ENCODE measurements at regions not wholly inside any gene's neighbourhood (a gene's known extent, or its start where the extent isn't known, plus 50 kb on each side); places are given as distances from the start of the nearest gene placed in this dataset.

GRCh38 chr16:6153901-6154300, 1056.3 kb upstream of the EEF2KMT start:
- Histone ChIP-seq H3K9me3 (no peaks in the 10 kb centered on the region), H3K4me1 (no peaks in the 10 kb centered on the region), H3K27ac (no peak overlapping the region), H3K36me3 (no peaks in the 10 kb centered on the region), H3K4me3 (no peak overlapping the region), H3K27me3 (no peaks in the 10 kb centered on the region)
- 90 to 94% methylated on average over 4 to 5 of the region's 5 CpGs for WGBS, 2 donors (ENCODE audit: low coverage in 1 of 2)
- no peak for DNase-seq
- in situ Hi-C loops (cut with MboI; ENCODE audit: low pct_ligation_motif_present in 1 of 4, low pct_unique_long_range_greater_than_20kb in 1 of 4, low sequenced_read_pairs in 3 of 4) (no loop called here), intact Hi-C loops (cut with DNase I; ENCODE audit: low total_unique reads) (no loop called here)
- TF ChIP-seq EP300 (IDR thresholded peaks at IDR 0.05; ENCODE audit: low read depth) = no peak
- TF ChIP-seq POLR2AphosphoS5 (IDR thresholded peaks at IDR 0.05) = no peak
- TF ChIP-seq POLR2A (IDR thresholded peaks at IDR 0.05) = no peak
- no peak for TF ChIP-seq CTCF (IDR thresholded peaks at IDR 0.05)

GRCh38 chr16:6149031-6149430, 1051.4 kb upstream of the EEF2KMT start:
- intact Hi-C loops (cut with DNase I; ENCODE audit: low total_unique reads) = no loop called here
- DNase-seq = no peak
- no peak overlapping the region for H3K27ac ChIP-seq
- WGBS, 2 donors (ENCODE audit: low coverage in 1 of 2) = 85 to 89% methylated on average over 5 to 10 of the region's 10 CpGs
- no peak for TF ChIP-seq POLR2AphosphoS5 (IDR thresholded peaks at IDR 0.05)
- TF ChIP-seq POLR2A (IDR thresholded peaks at IDR 0.05) = no peak
- TF ChIP-seq CTCF (IDR thresholded peaks at IDR 0.05) = no peak
- no peak for TF ChIP-seq EP300 (IDR thresholded peaks at IDR 0.05; ENCODE audit: low read depth)
- no peak overlapping the region for H3K4me3 ChIP-seq
- no peaks in the 10 kb centered on the region for H3K36me3 ChIP-seq
- in situ Hi-C loops (cut with MboI; ENCODE audit: low pct_ligation_motif_present in 1 of 4, low pct_unique_long_range_greater_than_20kb in 1 of 4, low sequenced_read_pairs in 3 of 4) = no loop called here
- H3K27me3 ChIP-seq = no peaks in the 10 kb centered on the region
- H3K9me3 ChIP-seq = no peaks in the 10 kb centered on the region
- H3K4me1 ChIP-seq = no peaks in the 10 kb centered on the region

GRCh38 chr16:6148361-6148760, 1050.8 kb upstream of the EEF2KMT start:
- intact Hi-C loops (cut with DNase I; ENCODE audit: low total_unique reads) (no loop called here), in situ Hi-C loops (cut with MboI; ENCODE audit: low pct_ligation_motif_present in 1 of 4, low pct_unique_long_range_greater_than_20kb in 1 of 4, low sequenced_read_pairs in 3 of 4) (no loop called here)
- no peak overlapping the region for H3K27ac ChIP-seq

GRCh38 chr16:6146874-6147425, 1049.4 kb upstream of the EEF2KMT start:
- H3K9me3 ChIP-seq = no peaks in the 10 kb centered on the region
- H3K27ac ChIP-seq = no peak overlapping the region
- H3K4me3 ChIP-seq = no peak overlapping the region
- WGBS, 2 donors (ENCODE audit: low coverage in 1 of 2) = 67 to 74% methylated on average over 8 to 9 of the region's 9 CpGs
- intact Hi-C loops (cut with DNase I; ENCODE audit: low total_unique reads) (no loop called here), in situ Hi-C loops (cut with MboI; ENCODE audit: low pct_ligation_motif_present in 1 of 4, low pct_unique_long_range_greater_than_20kb in 1 of 4, low sequenced_read_pairs in 3 of 4) (no loop called here)
- TF ChIP-seq CTCF (IDR thresholded peaks at IDR 0.05) (no peak), POLR2AphosphoS5 (IDR thresholded peaks at IDR 0.05) (no peak), POLR2A (IDR thresholded peaks at IDR 0.05) (no peak), EP300 (IDR thresholded peaks at IDR 0.05; ENCODE audit: low read depth) (no peak)
- no peaks in the 10 kb centered on the region for H3K36me3 ChIP-seq
- DNase-seq = no peak
- H3K4me1 ChIP-seq = no peaks in the 10 kb centered on the region
- no peaks in the 10 kb centered on the region for H3K27me3 ChIP-seq

More at GRCh38 chr16:6148361-6148760, 1050.8 kb upstream of the EEF2KMT start:
- no peaks in the 10 kb centered on the region for H3K4me1 ChIP-seq
- no peak for DNase-seq
- H3K9me3 ChIP-seq = no peaks in the 10 kb centered on the region
- no peak overlapping the region for H3K4me3 ChIP-seq
- TF ChIP-seq EP300 (IDR thresholded peaks at IDR 0.05; ENCODE audit: low read depth) = no peak
- no peak for TF ChIP-seq POLR2A (IDR thresholded peaks at IDR 0.05)
- TF ChIP-seq CTCF (IDR thresholded peaks at IDR 0.05) = no peak
- TF ChIP-seq POLR2AphosphoS5 (IDR thresholded peaks at IDR 0.05) = no peak
- H3K27me3 ChIP-seq = no peaks in the 10 kb centered on the region
- WGBS, 2 donors (ENCODE audit: low coverage in 1 of 2) = 71 to 89% methylated on average over 1 to 2 of the region's 2 CpGs
- no peaks in the 10 kb centered on the region for H3K36me3 ChIP-seq

All from transverse colon (tissue), 4 donors.